ENCODE measurements at regions not wholly inside any gene's neighbourhood (a gene's known extent, or its start where the extent isn't known, plus 50 kb on each side); places are given as distances from the start of the nearest gene placed in this dataset.

DNA sequence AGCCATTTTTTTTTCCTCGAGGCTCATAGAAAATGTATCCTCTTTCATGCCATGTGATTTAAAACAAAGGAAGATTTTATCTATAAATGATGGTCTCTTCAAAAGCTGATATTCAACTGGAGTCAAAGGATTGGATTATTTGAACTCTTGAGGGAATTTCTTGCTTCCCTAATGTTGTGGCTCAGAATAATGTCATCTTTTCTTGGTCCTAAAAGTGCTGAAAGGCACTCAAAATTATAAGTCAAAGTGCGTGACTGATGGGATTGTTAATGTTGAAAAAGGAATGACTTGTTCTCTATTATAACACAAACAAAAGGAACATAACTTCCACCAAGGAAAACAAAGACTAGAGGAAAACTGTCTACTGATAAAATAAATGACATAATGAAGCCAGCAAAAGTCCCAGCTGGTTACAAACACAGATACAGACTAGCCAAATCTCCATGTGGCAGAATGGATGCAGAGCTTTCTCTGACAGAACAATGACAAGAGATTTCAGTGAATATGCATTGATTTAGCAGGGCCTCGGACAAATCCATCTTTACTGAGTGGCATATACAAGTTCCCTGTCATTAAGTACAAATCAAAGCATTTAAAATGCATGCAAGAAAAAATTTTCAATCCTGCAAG, 552.6 kb downstream of the GBA3 start:
- no peak for ATAC-seq (ENCODE audit: poor library complexity)
- no peaks in the 10 kb centered on the region for H3K27me3 Mint-ChIP-seq
- H3K36me3 ChIP-seq (ENCODE audit: insufficient read depth, low read length) = no peaks in the 10 kb centered on the region
- no peaks in the 10 kb centered on the region for H3K9me3 Mint-ChIP-seq
- TF ChIP-seq, protein P1, sequence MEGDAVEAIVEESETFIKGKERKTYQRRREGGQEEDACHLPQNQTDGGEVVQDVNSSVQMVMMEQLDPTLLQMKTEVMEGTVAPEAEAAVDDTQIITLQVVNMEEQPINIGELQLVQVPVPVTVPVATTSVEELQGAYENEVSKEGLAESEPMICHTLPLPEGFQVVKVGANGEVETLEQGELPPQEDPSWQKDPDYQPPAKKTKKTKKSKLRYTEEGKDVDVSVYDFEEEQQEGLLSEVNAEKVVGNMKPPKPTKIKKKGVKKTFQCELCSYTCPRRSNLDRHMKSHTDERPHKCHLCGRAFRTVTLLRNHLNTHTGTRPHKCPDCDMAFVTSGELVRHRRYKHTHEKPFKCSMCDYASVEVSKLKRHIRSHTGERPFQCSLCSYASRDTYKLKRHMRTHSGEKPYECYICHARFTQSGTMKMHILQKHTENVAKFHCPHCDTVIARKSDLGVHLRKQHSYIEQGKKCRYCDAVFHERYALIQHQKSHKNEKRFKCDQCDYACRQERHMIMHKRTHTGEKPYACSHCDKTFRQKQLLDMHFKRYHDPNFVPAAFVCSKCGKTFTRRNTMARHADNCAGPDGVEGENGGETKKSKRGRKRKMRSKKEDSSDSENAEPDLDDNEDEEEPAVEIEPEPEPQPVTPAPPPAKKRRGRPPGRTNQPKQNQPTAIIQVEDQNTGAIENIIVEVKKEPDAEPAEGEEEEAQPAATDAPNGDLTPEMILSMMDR (IDR thresholded peaks at IDR 0.05) = no peak
- H3K4me1 Mint-ChIP-seq (ENCODE audit: low read depth) = no peaks in the 10 kb centered on the region
- H3K27me3 ChIP-seq (ENCODE audit: control insufficient read depth in 1 of 2, insufficient read depth in 2 of 2, low read length in 2 of 2) = no peaks in the 10 kb centered on the region
- intact Hi-C loops (cut with DNase I, micrococcal nuclease) = no loop called here
- H3K9me3 ChIP-seq (ENCODE audit: control insufficient read depth in 1 of 2, insufficient read depth in 1 of 2, low read length in 2 of 2) = peaks cover 0 to 7% of the 10 kb centered on the region in 2 experiments
- H3K4me1 ChIP-seq (ENCODE audit: insufficient read depth, low read length) = no peaks in the 10 kb centered on the region
- H3K4me3 Mint-ChIP-seq = no peak overlapping the region
- ChIA-PET POLR2A (no interaction called here), CTCF (no interaction called here)
- H3K27ac Mint-ChIP-seq = no peak overlapping the region
- H3K36me3 Mint-ChIP-seq (ENCODE audit: low read depth) = no peaks in the 10 kb centered on the region
- DNase-seq = no peak
- H3K4me3 ChIP-seq (ENCODE audit: low read length) = no peak overlapping the region
- no peak overlapping the region for H3K27ac ChIP-seq (ENCODE audit: low read depth in 1 of 2, low read length in 2 of 2)

DNA sequence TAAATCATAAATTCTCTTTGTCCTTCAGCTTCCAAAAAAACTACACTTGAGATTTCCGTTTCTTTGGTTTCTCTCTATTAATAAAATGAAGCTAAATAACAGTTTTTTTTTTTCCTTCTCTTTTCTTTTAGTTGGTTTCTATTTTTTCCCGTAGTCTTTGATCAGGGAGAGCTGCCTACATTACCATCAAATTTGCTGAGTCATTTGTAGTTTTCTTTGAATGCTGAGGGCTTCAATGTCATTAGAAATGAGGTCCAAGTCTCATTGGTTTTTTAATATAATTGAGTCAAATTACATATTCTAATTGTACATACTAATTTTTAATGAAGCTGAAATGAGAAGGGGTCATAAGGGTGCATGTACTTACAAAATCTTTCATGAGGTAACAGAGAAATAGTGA, 550.2 kb downstream of the GBA3 start:
- peaks cover 5% of the 10 kb centered on the region for H3K9me3 Mint-ChIP-seq
- H3K4me3 Mint-ChIP-seq = no peak overlapping the region
- CTCF ChIA-PET = no interaction called here
- no peaks in the 10 kb centered on the region for H3K4me1 Mint-ChIP-seq (ENCODE audit: low read depth)
- Histone ChIP-seq H3K27ac (ENCODE audit: low read depth in 1 of 2, low read length in 2 of 2) (no peak overlapping the region), H3K4me3 (ENCODE audit: low read length) (no peak overlapping the region), H3K4me1 (ENCODE audit: insufficient read depth, low read length) (no peaks in the 10 kb centered on the region), H3K27me3 (ENCODE audit: control insufficient read depth in 1 of 2, insufficient read depth in 2 of 2, low read length in 2 of 2) (no peaks in the 10 kb centered on the region), H3K36me3 (ENCODE audit: insufficient read depth, low read length) (no peaks in the 10 kb centered on the region), H3K9me3 (ENCODE audit: control insufficient read depth in 1 of 2, insufficient read depth in 1 of 2, low read length in 2 of 2) (peaks cover 0 to 4% of the 10 kb centered on the region in 2 experiments)
- POLR2A ChIA-PET = no interaction called here
- intact Hi-C loops (cut with DNase I, micrococcal nuclease) = no loop called here
- no peak for ATAC-seq (ENCODE audit: poor library complexity)
- H3K27ac Mint-ChIP-seq = no peak overlapping the region
- no peak for DNase-seq
- H3K36me3 Mint-ChIP-seq (ENCODE audit: low read depth) = no peaks in the 10 kb centered on the region
- no peaks in the 10 kb centered on the region for H3K27me3 Mint-ChIP-seq
- TF ChIP-seq, protein P1 (IDR thresholded peaks at IDR 0.05) = no peak

DNA sequence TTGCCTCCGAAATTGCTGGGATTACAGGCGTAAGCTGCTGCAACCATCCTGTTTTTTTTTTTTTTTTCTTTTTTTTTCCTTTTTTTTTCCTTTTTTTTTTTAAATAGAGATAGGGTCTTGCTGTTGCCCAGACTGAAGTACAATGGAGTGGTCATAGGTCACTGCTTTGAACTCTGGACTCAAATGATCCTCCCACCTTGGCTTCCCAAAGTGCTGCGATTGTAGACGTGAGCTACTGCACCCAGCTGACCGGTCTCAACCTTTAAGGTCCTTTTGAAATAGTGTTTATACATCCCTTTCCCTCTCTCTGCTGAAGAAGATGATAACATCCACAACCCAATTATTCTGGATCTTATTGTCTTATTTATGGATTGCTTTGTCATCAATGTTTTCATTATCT, 548.7 kb downstream of the GBA3 start:
- Mint-ChIP-seq H3K4me1 (ENCODE audit: low read depth) (no peaks in the 10 kb centered on the region), H3K4me3 (no peak overlapping the region), H3K27ac (no peak overlapping the region), H3K9me3 (peaks cover 5% of the 10 kb centered on the region), H3K36me3 (ENCODE audit: low read depth) (no peaks in the 10 kb centered on the region), H3K27me3 (no peaks in the 10 kb centered on the region)
- Histone ChIP-seq H3K4me3 (ENCODE audit: low read length) (no peak overlapping the region), H3K9me3 (ENCODE audit: control insufficient read depth in 1 of 2, insufficient read depth in 1 of 2, low read length in 2 of 2) (peaks cover 0 to 4% of the 10 kb centered on the region in 2 experiments), H3K36me3 (ENCODE audit: insufficient read depth, low read length) (no peaks in the 10 kb centered on the region), H3K4me1 (ENCODE audit: insufficient read depth, low read length) (no peaks in the 10 kb centered on the region), H3K27me3 (ENCODE audit: control insufficient read depth in 1 of 2, insufficient read depth in 2 of 2, low read length in 2 of 2) (no peaks in the 10 kb centered on the region), H3K27ac (ENCODE audit: low read depth in 1 of 2, low read length in 2 of 2) (no peak overlapping the region)
- ATAC-seq (ENCODE audit: poor library complexity) = no peak
- ChIA-PET CTCF (interaction anchor here (0.6 kb wide), 1 partner anchor 34 kb away, joined by 3 read pairs; no protein-coding TSS in a partner anchor), POLR2A (no interaction called here)
- intact Hi-C loops (cut with DNase I, micrococcal nuclease) = no loop called here
- no peak for DNase-seq
- TF ChIP-seq, protein P1 (IDR thresholded peaks at IDR 0.05) = no peak

Data from CD4-positive, alpha-beta T cell (primary cell).